GM12878 (cell line): ENCODE measurements at regions not wholly inside any gene's neighbourhood (a gene's known extent, or its start where the extent isn't known, plus 50 kb on each side); places are given as distances from the start of the nearest gene placed in this dataset.

ENCODE experiments used
- ATAC-seq: fragments of 200-7000 bp; cut with Tn5 transposase; 3 replicates; pipeline ENCODE4 v1.9.1; 2020; ENCODE audit warnings: mild to moderate bottlenecking, moderate library complexity
- BruUV-seq: library from RNA; stranded (reverse); fragments of 400-500 nt; replicated peaks from 2 replicates; lab custom pipeline; 2021; lab: Mats Ljungman, UMichigan
- CTCF ChIA-PET: fragments of 300-600 bp; sonication (Branson Sonifier 250); formaldehyde crosslinking; extraction: SDS; loops from one replicate; lab custom pipeline; 2021; ENCODE audit warnings: inconsistent platforms; lab: Yijun Ruan, JAX
- POLR2A ChIA-PET: fragments of 350-600 bp; formaldehyde crosslinking; extraction: SDS; loops from one replicate; lab custom pipeline; 2021; ENCODE audit warnings: inconsistent platforms; lab: Charles Lee
- RAD21 ChIA-PET: fragments of 300-600 bp; sonication (Branson Sonifier 250); formaldehyde crosslinking; loops from one replicate; lab custom pipeline; 2023; ENCODE audit warnings: antibody characterized with exemption; ENCODE audit not compliant: unreplicated experiment; lab: Charles Lee
- SMC1A ChIA-PET: fragments of 300-600 bp; sonication (Branson Sonifier 250); formaldehyde crosslinking; loops from one replicate; lab custom pipeline; 2023; ENCODE audit not compliant: unreplicated experiment, uncharacterized antibody; lab: Charles Lee
- DNase-seq: peaks from one replicate; pipeline ENCODE4 v3.0.0-alpha.2; 2011; ENCODE audit warnings: low read depth, low spot score
- FAIRE-seq: peaks from 3 replicates; lab custom pipeline; 2011; peaks lifted over from hg19 to GRCh38; lab: Jason Lieb, UNC
- H2AFZ ChIP-seq: 2 replicates; pipeline ENCODE4 v1.6.0; 2011; ENCODE audit warnings: low read depth, low read length, control low read depth; ENCODE audit not compliant: control insufficient read depth
- H3K27ac ChIP-seq: 2 replicates; pipeline ENCODE4 v1.5.1; 2011; ENCODE audit warnings: control low read depth; ENCODE audit not compliant: control insufficient read depth, insufficient read depth
- H3K27me3 ChIP-seq, 2 experiments: replicated peaks in 1 of 2; 2 replicates each; pipeline versions ENCODE4 v1.6.0 to v1.6.1; 2011; ENCODE audit warnings: low read length in 1 of 2; ENCODE audit not compliant: control insufficient read depth in 2 of 2, insufficient read depth in 2 of 2
- H3K36me3 ChIP-seq, 2 experiments: 2 replicates each; pipeline ENCODE4 v1.5.1; 2011; ENCODE audit warnings: low read length in 1 of 2; ENCODE audit not compliant: control insufficient read depth in 2 of 2, insufficient read depth in 2 of 2
- H3K4me1 ChIP-seq: 2 replicates; pipeline ENCODE4 v1.6.1; 2011; ENCODE audit warnings: mild to moderate bottlenecking, low read length, moderate library complexity, mixed read lengths; ENCODE audit not compliant: control insufficient read depth, insufficient read depth
- H3K4me2 ChIP-seq: 2 replicates; pipeline ENCODE4 v1.6.0; 2011; ENCODE audit warnings: control low read depth; ENCODE audit not compliant: control insufficient read depth, insufficient read depth
- H3K4me3 ChIP-seq: fragments of 200-600 bp; sonication (generic); 2 replicates; pipeline ENCODE4 v1.5.1; 2016
- H3K79me2 ChIP-seq: 2 replicates; pipeline ENCODE4 v1.6.0; 2011; ENCODE audit warnings: low read length; ENCODE audit not compliant: control insufficient read depth, insufficient read depth
- H3K9ac ChIP-seq: 2 replicates; pipeline ENCODE4 v1.8.0; 2011; ENCODE audit warnings: low read length, control low read depth, mixed read lengths; ENCODE audit not compliant: control insufficient read depth, insufficient read depth
- H3K9me3 ChIP-seq: replicated peaks from 3 replicates; pipeline ENCODE4 v1.5.1; 2011; ENCODE audit warnings: mild to moderate bottlenecking, low read length; ENCODE audit not compliant: control insufficient read depth, insufficient read depth
- H4K20me1 ChIP-seq: 2 replicates; pipeline ENCODE4 v1.6.0; 2011; ENCODE audit not compliant: control insufficient read depth, insufficient read depth
- ATF7 ChIP-seq: fragments of 450-650 bp; IDR thresholded peaks from 2 replicates; pipeline ENCODE4 v1.6.1; 2016; ENCODE audit warnings: low read depth, mild to moderate bottlenecking
- CHD2 ChIP-seq: IDR thresholded peaks from 2 replicates; pipeline ENCODE4 v1.6.1; 2011; ENCODE audit warnings: low read depth, low read length, improper control_type of control experiment, borderline replicate concordance
- CHD4 ChIP-seq: fragments of 200-600 bp; sonication (generic); IDR thresholded peaks from 2 replicates; pipeline ENCODE4 v1.6.1; 2016; ENCODE audit warnings: mild to moderate bottlenecking
- HCFC1 ChIP-seq: fragments of 150-350 bp; IDR thresholded peaks from 2 replicates; pipeline ENCODE4 v1.6.1; 2014; ENCODE audit warnings: low read length
- HDAC2 ChIP-seq: fragments of 200-600 bp; sonication (generic); IDR thresholded peaks from 2 replicates; pipeline ENCODE4 v1.6.1; 2017
- IRF4 ChIP-seq: IDR thresholded peaks from 2 replicates; pipeline ENCODE4 v1.6.1; 2011; ENCODE audit warnings: low read depth, low read length
- KDM1A ChIP-seq: fragments of 200-600 bp; sonication (generic); IDR thresholded peaks from 2 replicates; pipeline ENCODE4 v1.6.1; 2016; ENCODE audit warnings: borderline replicate concordance
- NBN ChIP-seq: fragments of 450-650 bp; IDR thresholded peaks from 2 replicates; pipeline ENCODE4 v1.6.1; 2016
- NFIC ChIP-seq: IDR thresholded peaks from 2 replicates; pipeline ENCODE4 v1.6.1; 2012; ENCODE audit warnings: low read depth, mild to moderate bottlenecking, inconsistent platforms, low read length, moderate library complexity
- NFYA ChIP-seq: IDR thresholded peaks from 2 replicates; pipeline ENCODE4 v1.6.1; 2011; ENCODE audit warnings: low read depth, mild to moderate bottlenecking, low read length, improper control_type of control experiment, borderline replicate concordance
- POLR2A ChIP-seq: IDR thresholded peaks from 2 replicates; pipeline ENCODE4 v1.6.1; 2011; ENCODE audit warnings: low read depth, mild to moderate bottlenecking, low read length
- POLR2AphosphoS2 ChIP-seq: IDR thresholded peaks from 2 replicates; pipeline ENCODE4 v1.6.1; 2011; ENCODE audit warnings: low read depth, mild to moderate bottlenecking, low read length, improper control_type of control experiment, moderate library complexity
- POU2F2 ChIP-seq: IDR thresholded peaks from 3 replicates; pipeline ENCODE4 v1.6.1; 2011; ENCODE audit warnings: low read depth, mild to moderate bottlenecking, low read length, borderline replicate concordance
- RFX5 ChIP-seq: IDR thresholded peaks from 2 replicates; pipeline ENCODE4 v1.6.1; 2011; ENCODE audit warnings: low read depth, low read length, improper control_type of control experiment
- STAT1 ChIP-seq: fragments of 450-650 bp; conservative IDR thresholded peaks from 2 replicates; pipeline ENCODE4 v1.6.1; 2014; ENCODE audit warnings: antibody characterized with exemption, mild to moderate bottlenecking
- TARDBP ChIP-seq: IDR thresholded peaks from 2 replicates; pipeline ENCODE4 v1.6.1; 2016; ENCODE audit warnings: borderline replicate concordance
- TCF7 ChIP-seq: IDR thresholded peaks from 2 replicates; pipeline ENCODE4 v1.6.1; 2014; ENCODE audit warnings: antibody characterized with exemption, borderline replicate concordance
- USF2 ChIP-seq: IDR thresholded peaks from 2 replicates; pipeline ENCODE4 v1.6.1; 2011; ENCODE audit warnings: low read depth, low read length, improper control_type of control experiment, borderline replicate concordance
- ZNF24 ChIP-seq: fragments of 450-650 bp; IDR thresholded peaks from 2 replicates; pipeline ENCODE4 v1.6.1; 2017; ENCODE audit warnings: antibody characterized with exemption, mild to moderate bottlenecking
- WGBS: methylation state at CpG from one replicate; pipeline ENCODE4 v1.1.6; 2016; ENCODE audit warnings: low lambda C conversion rate; ENCODE audit not compliant: insufficient replicate concordance, insufficient coverage; ENCODE audit errors: missing lambda C conversion rate; 5-methylcytosine and 5-hydroxymethylcytosine counted together
- in situ Hi-C: fragments of 300-500 bp; cut with MboI; formaldehyde crosslinking; loops from 9 replicates; pipeline ENCODE4 v1.14.3; 2018; ENCODE audit warnings: mixed read lengths
- intact Hi-C: fragments of 100-400 bp; cut with micrococcal nuclease; formaldehyde crosslinking; loops from one replicate; pipeline ENCODE4 v1.14.2; 2022; ENCODE audit not compliant: unreplicated experiment

- H3K9ac ChIP-seq, result no peak overlapping the region
- in situ Hi-C loops (no loop called here), intact Hi-C loops (no loop called here)
- CTCF ChIA-PET, result no interaction called here
- H3K4me3 ChIP-seq, result no peak overlapping the region
- H3K4me2 ChIP-seq, result no peak overlapping the region
- no peaks in the 10 kb centered on the region for H4K20me1 ChIP-seq
- no peak overlapping the region for H2AFZ ChIP-seq
- H3K9me3 ChIP-seq, result peaks cover 5% of the 10 kb centered on the region
- FAIRE-seq (no peak), ATAC-seq (no peak), DNase-seq (no peak)
- no peaks in the 10 kb centered on the region for H3K36me3 ChIP-seq
- BruUV-seq, result no TSS peak
- POLR2A ChIA-PET, result no interaction called here
- SMC1A ChIA-PET, result no interaction called here
- TF ChIP-seq STAT1, result no peak
- no peak for TF ChIP-seq CHD4
- no peak for TF ChIP-seq NFYA
- no peak for TF ChIP-seq ZNF24
- no peak for TF ChIP-seq POU2F2
- TF ChIP-seq POLR2AphosphoS2, result no peak
- TF ChIP-seq RFX5, result no peak
- no peaks in the 10 kb centered on the region for H3K27me3 ChIP-seq
- RAD21 ChIA-PET, result no interaction called here
- H3K79me2 ChIP-seq, result no peaks in the 10 kb centered on the region
- H3K27ac ChIP-seq, result no peak overlapping the region
- H3K4me1 ChIP-seq, result peaks cover 5% of the 10 kb centered on the region
- 81% methylated on average over 1 of the region's 1 CpG for WGBS
These were observed 225.6 kb upstream of the HES1 start for GRCh38 chr3:193910310-193910709.

GRCh38 chr3:193910886-193911738, 224.8 kb upstream of the HES1 start:
- no peak for FAIRE-seq
- no TSS peak for BruUV-seq
- ChIA-PET CTCF (no interaction called here), RAD21 (no interaction called here), POLR2A (no interaction called here), SMC1A (interaction anchor here (0.9 to 1.2 kb wide), 2 partner anchors 10 to 23 kb away, joined by 3 to 4 read pairs; no protein-coding TSS in a partner anchor)
- Histone ChIP-seq H3K4me2 (no peak overlapping the region), H3K4me3 (no peak overlapping the region), H3K9me3 (peaks cover 5% of the 10 kb centered on the region), H3K79me2 (no peaks in the 10 kb centered on the region), H4K20me1 (no peaks in the 10 kb centered on the region), H3K36me3 (no peaks in the 10 kb centered on the region), H2AFZ (no peak overlapping the region), H3K27ac (no peak overlapping the region), H3K4me1 (peaks cover 5% of the 10 kb centered on the region), H3K27me3 (no peaks in the 10 kb centered on the region), H3K9ac (no peak overlapping the region)
- no peak for DNase-seq
- TF ChIP-seq NBN (no peak), TCF7 (no peak), TARDBP (no peak), NFIC (no peak), IRF4 (no peak), ATF7 (no peak), USF2 (no peak), KDM1A (no peak), HCFC1 (no peak), CHD2 (no peak), HDAC2 (no peak), POLR2A (no peak)
- no peak for ATAC-seq
- in situ Hi-C loops (no loop called here), intact Hi-C loops (no loop called here)
- WGBS, result 58% methylated on average over 9 of the region's 9 CpGs
